HepG2 (cell line): ENCODE measurements at regions not wholly inside any gene's neighbourhood (a gene's known extent, or its start where the extent isn't known, plus 50 kb on each side); places are given as distances from the start of the nearest gene placed in this dataset.

ENCODE experiments used
- ATAC-seq: fragments of 200-7000 bp; cut with Tn5 transposase; 3 replicates; pipeline ENCODE4 v1.9.1; 2020; ENCODE audit warnings: mild to moderate bottlenecking, moderate library complexity
- BruUV-seq: library from RNA; stranded (reverse); fragments of 400-500 nt; replicated peaks from 2 replicates; lab custom pipeline; 2021; lab: Mats Ljungman, UMichigan
- CTCF ChIA-PET: fragments of 300-600 bp; formaldehyde crosslinking; extraction: SDS; loops from one replicate; lab custom pipeline; 2021; ENCODE audit warnings: low total read pairs, inconsistent platforms, low intra/inter-chr PET ratio; lab: Yijun Ruan, JAX
- POLR2A ChIA-PET: fragments of 350-600 bp; sonication (Branson Sonifier 250); formaldehyde crosslinking; loops from one replicate; lab custom pipeline; 2020; ENCODE audit warnings: antibody characterized with exemption, inconsistent platforms; lab: Yijun Ruan, JAX
- DNase-seq: peaks from one replicate; pipeline ENCODE4 v3.0.0-alpha.2; 2015; ENCODE audit warnings: low spot score
- FAIRE-seq: peaks from 3 replicates; lab custom pipeline; 2011; peaks lifted over from hg19 to GRCh38; lab: Jason Lieb, UNC
- H2AFZ ChIP-seq: one replicate; pipeline ENCODE4 v1.6.1; 2011; ENCODE audit warnings: low read length, inconsistent platforms
- H3K27ac ChIP-seq: fragments of 300-600 bp; 3 replicates; pipeline ENCODE4 v1.8.0; 2011; ENCODE audit warnings: mixed run types, mild to moderate bottlenecking, mixed read lengths, low read length, inconsistent platforms; ENCODE audit not compliant: insufficient read depth; ENCODE audit errors: extremely low read length
- H3K27me3 ChIP-seq, 2 experiments: fragments of 200-600 bp in 1 of 2; 2 replicates in 1 of 2; 3 replicates in 1 of 2; pipeline versions ENCODE4 v1.6.0 to v1.8.0; 2011; ENCODE audit warnings: low read length in 2 of 2, mild to moderate bottlenecking in 2 of 2, moderate library complexity in 2 of 2, inconsistent platforms in 1 of 2; ENCODE audit not compliant: insufficient read depth in 2 of 2, control insufficient read depth in 1 of 2
- H3K36me3 ChIP-seq, 2 experiments: fragments of 200-600 bp in 1 of 2; replicated peaks in 1 of 2; 2 replicates in 1 of 2; 3 replicates in 1 of 2; pipeline versions ENCODE4 v1.5.1 to v1.8.0; 2011; ENCODE audit warnings: low read length in 2 of 2, inconsistent platforms in 1 of 2; ENCODE audit not compliant: insufficient read depth in 2 of 2, control insufficient read depth in 1 of 2
- H3K4me1 ChIP-seq: 2 replicates; pipeline ENCODE4 v1.5.1; 2012; ENCODE audit warnings: low read length, inconsistent platforms; ENCODE audit not compliant: insufficient read depth
- H3K4me2 ChIP-seq: 2 replicates; pipeline ENCODE4 v1.6.0; 2011; ENCODE audit warnings: low read depth, low read length, inconsistent platforms
- H3K4me3 ChIP-seq, 3 experiments: fragments of 200-600 bp in 1 of 3; sonication (generic), shearing (Covaris generic) in 1 of 3; replicated peaks in 1 of 3; 2 replicates each; pipeline ENCODE4 v1.5.1; 2011 to 2016; ENCODE audit warnings: low read length in 3 of 3, inconsistent platforms in 2 of 3, low read depth in 2 of 3, mild to moderate bottlenecking in 2 of 3, control low read depth in 1 of 3, mixed read lengths in 1 of 3; ENCODE audit not compliant: insufficient read depth in 1 of 3
- H3K79me2 ChIP-seq: one replicate; pipeline ENCODE4 v1.6.1; 2011; ENCODE audit warnings: low read length, inconsistent platforms; ENCODE audit not compliant: insufficient read depth
- H3K9ac ChIP-seq: 2 replicates; pipeline ENCODE4 v1.6.0; 2011; ENCODE audit warnings: mild to moderate bottlenecking, low read depth, low read length, inconsistent platforms; ENCODE audit not compliant: insufficient read depth
- H3K9me3 ChIP-seq: 2 replicates; pipeline ENCODE4 v1.5.1; 2012; ENCODE audit warnings: mild to moderate bottlenecking, low read length
- H4K20me1 ChIP-seq: 2 replicates; pipeline ENCODE4 v1.6.0; 2011; ENCODE audit warnings: inconsistent platforms, mild to moderate bottlenecking, low read length, moderate library complexity; ENCODE audit not compliant: insufficient read depth
- ARNT2 ChIP-seq: sonication (generic); formaldehyde crosslinking; IDR thresholded peaks from 2 replicates; pipeline ENCODE4 v1.8.0; 2022; ENCODE audit warnings: mild to moderate bottlenecking, low read depth, missing genetic modification reagents, moderate library complexity
- DNMT3B ChIP-seq: conservative IDR thresholded peaks from 2 replicates; pipeline ENCODE4 v1.6.1; 2016; ENCODE audit warnings: missing biosample characterization, control low read depth
- FOXA3 ChIP-seq: IDR thresholded peaks from 2 replicates; pipeline ENCODE4 v1.6.1; 2016; ENCODE audit warnings: missing genetic modification reagents, missing compliant biosample characterization
- HMG20A ChIP-seq: IDR thresholded peaks from 2 replicates; pipeline ENCODE4 v1.6.1; 2016; ENCODE audit warnings: borderline replicate concordance
- ISX ChIP-seq: sonication (generic); formaldehyde crosslinking; conservative IDR thresholded peaks from 2 replicates; pipeline ENCODE4 v1.5.0; 2020; ENCODE audit warnings: missing genetic modification reagents
- MEF2D ChIP-seq: sonication (generic); formaldehyde crosslinking; IDR thresholded peaks from 2 replicates; pipeline ENCODE4 v1.5.1; 2020; ENCODE audit warnings: mild to moderate bottlenecking, missing genetic modification reagents
- NFRKB ChIP-seq: fragments of 450-650 bp; IDR thresholded peaks from 2 replicates; pipeline ENCODE4 v1.6.1; 2017
- RBM22 ChIP-seq: fragments of 200-400 bp; formaldehyde crosslinking; optimal IDR thresholded peaks from 2 replicates; pipeline ENCODE3; 2017; ENCODE audit warnings: mild to moderate bottlenecking, low read length, moderate library complexity
- RNF2 ChIP-seq: fragments of 450-650 bp; conservative IDR thresholded peaks from 2 replicates; pipeline ENCODE4 v1.6.1; 2016; ENCODE audit warnings: low read depth
- SKIL ChIP-seq: sonication (generic); formaldehyde crosslinking; IDR thresholded peaks from 2 replicates; pipeline ENCODE4 v1.8.0; 2022; ENCODE audit warnings: missing genetic modification reagents, mild to moderate bottlenecking, moderate library complexity, borderline replicate concordance
- SP1 ChIP-seq, 2 experiments: fragments of 450-650 bp in 1 of 2; sonication (generic) in 1 of 2; formaldehyde crosslinking in 1 of 2; IDR thresholded peaks; 2 replicates each; pipeline versions ENCODE4 v1.4.0 to v1.6.1; 2016 to 2020; ENCODE audit warnings: missing genetic modification reagents in 1 of 2
- ZMAT5 ChIP-seq: sonication (generic); formaldehyde crosslinking; IDR thresholded peaks from 2 replicates; pipeline ENCODE4 v1.5.0; 2020; ENCODE audit warnings: mild to moderate bottlenecking, low read depth, missing genetic modification reagents, borderline replicate concordance
- ZNF34 ChIP-seq: sonication (generic); formaldehyde crosslinking; IDR thresholded peaks from 2 replicates; pipeline ENCODE4 v1.4.0; 2020; ENCODE audit warnings: mild to moderate bottlenecking, missing genetic modification reagents, borderline replicate concordance
- ZNF432 ChIP-seq: sonication (generic); formaldehyde crosslinking; IDR thresholded peaks from 2 replicates; pipeline ENCODE4 v1.5.0; 2020; ENCODE audit warnings: missing genetic modification reagents, mild to moderate bottlenecking, borderline replicate concordance
- ZNF572 ChIP-seq: sonication (generic); formaldehyde crosslinking; IDR thresholded peaks from 2 replicates; pipeline ENCODE4 v1.5.1; 2020; ENCODE audit warnings: mild to moderate bottlenecking, missing genetic modification reagents
- ZNF644 ChIP-seq: IDR thresholded peaks from 2 replicates; pipeline ENCODE4 v1.6.1; 2016; ENCODE audit warnings: low read depth
- ZNF766 ChIP-seq: sonication (generic); formaldehyde crosslinking; IDR thresholded peaks from 2 replicates; pipeline ENCODE4 v1.5.0; 2020; ENCODE audit warnings: missing genetic modification reagents, borderline replicate concordance
- ZNF788 ChIP-seq: sonication (generic); formaldehyde crosslinking; IDR thresholded peaks from 2 replicates; pipeline ENCODE4 v1.5.0; 2020; ENCODE audit warnings: mild to moderate bottlenecking, missing genetic modification reagents, borderline replicate concordance
- WGBS: methylation state at CpG from one replicate; pipeline ENCODE4 v1.1.6; 2017; ENCODE audit warnings: low lambda C conversion rate; 5-methylcytosine and 5-hydroxymethylcytosine counted together
- in situ Hi-C: cut with HindIII; loops from 2 replicates; pipeline ENCODE4 v1.10.0; 2017; ENCODE audit warnings: low pct_unique_long_range_greater_than_20kb; ENCODE audit not compliant: extremely low pct_ligation_motif_present
- intact Hi-C: fragments of 100-400 bp; cut with micrococcal nuclease; formaldehyde crosslinking; loops from one replicate; pipeline ENCODE4 v1.10.0; 2022; ENCODE audit not compliant: unreplicated experiment
- TF ChIP-seq, protein P1 (sequence below): sonication (generic); formaldehyde crosslinking; IDR thresholded peaks from 2 replicates; pipeline ENCODE4 v1.4.0; 2020; ENCODE audit warnings: mild to moderate bottlenecking, missing genetic modification reagents

DNA sequence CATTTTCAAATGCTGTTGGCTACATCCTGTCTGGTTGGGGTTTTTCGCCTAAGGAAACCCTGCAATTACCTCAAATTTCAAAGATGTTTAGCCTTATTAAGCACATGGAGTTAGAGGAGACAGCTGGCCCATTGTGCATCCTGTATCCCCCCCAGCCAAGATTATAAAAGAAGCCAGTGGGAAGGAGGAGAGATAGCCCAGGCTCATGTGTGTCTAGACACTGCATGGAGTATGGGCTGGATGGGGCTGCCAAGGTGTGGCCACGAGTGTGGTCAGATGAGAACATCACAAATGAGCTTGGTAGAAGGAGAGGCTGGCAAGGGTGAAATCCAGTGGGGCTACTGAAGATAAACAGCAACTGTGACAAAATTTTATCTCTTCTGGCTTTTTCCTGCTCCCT is 270.0 kb upstream of the TBC1D5 start:
- Histone ChIP-seq H2AFZ (no peak overlapping the region), H3K27ac (no peak overlapping the region), H3K9ac (no peak overlapping the region), H3K27me3 (no peaks in the 10 kb centered on the region), H3K9me3 (no peaks in the 10 kb centered on the region), H3K79me2 (no peaks in the 10 kb centered on the region), H4K20me1 (no peaks in the 10 kb centered on the region), H3K36me3 (no peaks in the 10 kb centered on the region), H3K4me1 (no peaks in the 10 kb centered on the region), H3K4me2 (no peak overlapping the region), H3K4me3 (no peak overlapping the region)
- intact Hi-C loops (no loop called here), in situ Hi-C loops (no loop called here)
- TF ChIP-seq ZNF432 (CRISPR knock-in tag) (no peak), DNMT3B (no peak), NFRKB (no peak), ZMAT5 (CRISPR knock-in tag) (no peak), ZNF34 (no peak)
- no peak for DNase-seq
- no peak for FAIRE-seq
- POLR2A ChIA-PET, result no interaction called here
- 0% methylated on average over 2 of the region's 2 CpGs for WGBS
- no TSS peak for BruUV-seq
- no peak for ATAC-seq
- CTCF ChIA-PET, result no interaction called here

DNA sequence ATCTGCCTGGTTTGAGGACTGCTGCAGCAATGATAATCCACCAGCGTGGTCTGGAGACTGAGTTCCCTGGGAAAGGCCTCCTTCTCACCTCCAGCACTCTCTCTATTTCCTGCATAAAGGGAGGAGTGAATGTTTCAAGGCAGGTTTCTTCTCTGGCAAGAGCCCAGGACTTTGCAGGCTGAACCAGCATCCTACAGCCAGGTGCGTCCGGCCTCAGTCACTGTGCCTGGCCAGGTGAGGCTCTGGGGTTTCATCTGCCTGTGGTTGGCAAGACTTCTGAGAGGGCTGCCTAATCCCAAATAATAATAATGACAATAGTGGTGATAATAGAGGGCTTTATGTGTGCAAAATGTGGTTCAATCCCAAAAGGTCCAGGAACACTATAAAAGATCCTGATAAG is 269.0 kb upstream of the TBC1D5 start:
- Histone ChIP-seq H3K9ac (no peak overlapping the region), H2AFZ (no peak overlapping the region), H3K27me3 (no peaks in the 10 kb centered on the region), H3K4me3 (no peak overlapping the region), H3K36me3 (no peaks in the 10 kb centered on the region), H3K79me2 (no peaks in the 10 kb centered on the region), H3K27ac (no peak overlapping the region), H4K20me1 (no peaks in the 10 kb centered on the region), H3K4me1 (no peaks in the 10 kb centered on the region), H3K4me2 (no peak overlapping the region), H3K9me3 (no peaks in the 10 kb centered on the region)
- POLR2A ChIA-PET, result no interaction called here
- in situ Hi-C loops, result no loop called here
- no TSS peak for BruUV-seq
- 0% methylated on average over 3 of the region's 3 CpGs for WGBS
- ATAC-seq (no peak), FAIRE-seq (no peak), DNase-seq (no peak)
- CTCF ChIA-PET, result no interaction called here
- intact Hi-C loops, result no loop called here
- TF ChIP-seq ZNF788 (CRISPR knock-in tag), result no peak
- TF ChIP-seq, protein P1, sequence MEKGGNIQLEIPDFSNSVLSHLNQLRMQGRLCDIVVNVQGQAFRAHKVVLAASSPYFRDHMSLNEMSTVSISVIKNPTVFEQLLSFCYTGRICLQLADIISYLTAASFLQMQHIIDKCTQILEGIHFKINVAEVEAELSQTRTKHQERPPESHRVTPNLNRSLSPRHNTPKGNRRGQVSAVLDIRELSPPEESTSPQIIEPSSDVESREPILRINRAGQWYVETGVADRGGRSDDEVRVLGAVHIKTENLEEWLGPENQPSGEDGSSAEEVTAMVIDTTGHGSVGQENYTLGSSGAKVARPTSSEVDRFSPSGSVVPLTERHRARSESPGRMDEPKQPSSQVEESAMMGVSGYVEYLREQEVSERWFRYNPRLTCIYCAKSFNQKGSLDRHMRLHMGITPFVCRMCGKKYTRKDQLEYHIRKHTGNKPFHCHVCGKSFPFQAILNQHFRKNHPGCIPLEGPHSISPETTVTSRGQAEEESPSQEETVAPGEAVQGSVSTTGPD (CRISPR knock-in tag), result no peak
- TF ChIP-seq ARNT2 (CRISPR knock-in tag), result no peak
- no peak for TF ChIP-seq ZNF644 (CRISPR knock-in tag)
- TF ChIP-seq SP1 (IDR thresholded peaks at IDR 0.05), result no peak
- TF ChIP-seq SP1 (CRISPR knock-in tag; IDR thresholded peaks at IDR 0.05), result no peak
- no peak for TF ChIP-seq ZNF766 (CRISPR knock-in tag)
- TF ChIP-seq SKIL (CRISPR knock-in tag), result no peak
- TF ChIP-seq FOXA3 (CRISPR knock-in tag), result no peak
- TF ChIP-seq MEF2D, result no peak
- TF ChIP-seq ZNF572 (CRISPR knock-in tag), result no peak
- TF ChIP-seq HMG20A, result no peak
- no peak for TF ChIP-seq RNF2
- TF ChIP-seq ISX (CRISPR knock-in tag), result no peak
- TF ChIP-seq RBM22, result no peak
